HEK293T (cell line): ENCODE measurements at regions not wholly inside any gene's neighbourhood (a gene's known extent, or its start where the extent isn't known, plus 50 kb on each side); places are given as distances from the start of the nearest gene placed in this dataset.

Experiments used
- BHLHE40 ChIP-seq: fragments of 450-650 bp; IDR thresholded peaks from 2 replicates; pipeline ENCODE4 v1.6.1; 2016; ENCODE audit warnings: mild to moderate bottlenecking, moderate library complexity, borderline replicate concordance
- ELF4 ChIP-seq: fragments of 450-650 bp; IDR thresholded peaks from 2 replicates; pipeline ENCODE4 v1.6.1; 2017; ENCODE audit warnings: antibody characterized with exemption
- FOXM1 ChIP-seq: fragments of 450-650 bp; IDR thresholded peaks from 2 replicates; pipeline ENCODE4 v1.6.1; 2017; ENCODE audit warnings: mild to moderate bottlenecking, borderline replicate concordance
- PKNOX1 ChIP-seq: fragments of 450-650 bp; IDR thresholded peaks from 2 replicates; pipeline ENCODE4 v1.6.1; 2016
- SP1 ChIP-seq: fragments of 450-650 bp; IDR thresholded peaks from 2 replicates; pipeline ENCODE4 v1.6.1; 2017
- SUZ12 ChIP-seq: fragments of 450-650 bp; IDR thresholded peaks from 2 replicates; pipeline ENCODE4 v1.6.1; 2016; ENCODE audit warnings: mild to moderate bottlenecking

DNA sequence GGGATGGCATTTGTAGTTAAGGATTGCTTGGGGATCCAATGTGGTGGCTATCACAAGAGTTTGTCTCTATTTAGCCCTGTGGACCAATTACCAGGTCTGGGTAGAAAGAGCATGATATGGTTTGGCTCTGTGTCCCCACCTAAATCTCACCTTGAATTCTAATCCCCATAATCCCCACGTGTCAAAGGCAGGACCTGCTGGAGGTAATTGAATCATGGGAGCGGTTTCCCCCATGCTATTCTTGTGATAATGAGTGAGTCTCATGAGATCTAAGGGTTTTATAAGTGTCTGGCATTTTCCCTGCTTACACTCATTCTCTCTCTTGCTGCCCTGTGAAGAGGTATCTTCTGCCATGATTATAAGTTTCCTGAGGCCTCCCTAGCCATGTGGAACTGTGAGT, 86.4 kb upstream of the HS3ST4 start:
- no peak for TF ChIP-seq ELF4
- TF ChIP-seq SUZ12: no peak
- TF ChIP-seq FOXM1: no peak
- no peak for TF ChIP-seq PKNOX1
- TF ChIP-seq SP1: no peak
- TF ChIP-seq BHLHE40: no peak
